ENCODE measurements at regions not wholly inside any gene's neighbourhood (a gene's known extent, or its start where the extent isn't known, plus 50 kb on each side); places are given as distances from the start of the nearest gene placed in this dataset.

- no peak for TF ChIP-seq CTCF (IDR thresholded peaks at IDR 0.05; ENCODE audit: low read depth, low read length)
- no peak for TF ChIP-seq EZH2phosphoT487 (IDR thresholded peaks at IDR 0.05; ENCODE audit: low read depth)
These were observed 481.2 kb upstream of the KLF4 start for GRCh38 chr9:107970726-107971125.
